Trophoblast cell (in vitro differentiated cells and primary cell): ENCODE measurements at regions not wholly inside any gene's neighbourhood (a gene's known extent, or its start where the extent isn't known, plus 50 kb on each side); places are given as distances from the start of the nearest gene placed in this dataset.
"Not testable (repeated sequence)": the region's sequence is repeated elsewhere in the genome, so short reads cannot be mapped to it uniquely, and the experiment has no call there.

Experiments used
- DNase-seq, 2 donors: peaks; one replicate each; pipeline ENCODE4 v3.0.0-alpha.2; 2016
- H2AFZ ChIP-seq: 2 replicates; pipeline ENCODE4 v1.6.1; 2013; ENCODE audit warnings: low read length, moderate library complexity, mild to moderate bottlenecking; ENCODE audit not compliant: insufficient read depth, poor library complexity
- H2AK5ac ChIP-seq: 2 replicates; pipeline ENCODE4 v1.6.1; 2013; ENCODE audit warnings: mild to moderate bottlenecking, low read length
- H2BK120ac ChIP-seq: 2 replicates; pipeline ENCODE4 v1.6.1; 2013; ENCODE audit warnings: low read length, mild to moderate bottlenecking, moderate library complexity; ENCODE audit not compliant: insufficient read depth, poor library complexity
- H2BK12ac ChIP-seq: 2 replicates; pipeline ENCODE4 v1.6.1; 2013; ENCODE audit warnings: mild to moderate bottlenecking, low read length, moderate library complexity
- H2BK5ac ChIP-seq: 2 replicates; pipeline ENCODE4 v1.6.1; 2013; ENCODE audit warnings: low read length, low read depth, moderate library complexity, mild to moderate bottlenecking; ENCODE audit not compliant: poor library complexity
- H3K14ac ChIP-seq: 2 replicates; pipeline ENCODE4 v1.6.1; 2013; ENCODE audit warnings: mild to moderate bottlenecking, low read length
- H3K18ac ChIP-seq: 2 replicates; pipeline ENCODE4 v1.6.1; 2013; ENCODE audit warnings: mild to moderate bottlenecking, low read length
- H3K23ac ChIP-seq: 2 replicates; pipeline ENCODE4 v1.6.1; 2013; ENCODE audit warnings: low read length
- H3K27ac ChIP-seq: 2 replicates; pipeline ENCODE4 v1.5.1; 2013; ENCODE audit warnings: low read depth, mild to moderate bottlenecking, inconsistent platforms, low read length, moderate library complexity
- H3K27me3 ChIP-seq: 2 replicates; pipeline ENCODE4 v1.6.1; 2013; ENCODE audit warnings: inconsistent platforms, mild to moderate bottlenecking, low read length, moderate library complexity; ENCODE audit not compliant: insufficient read depth
- H3K36me3 ChIP-seq, 2 experiments: 1 replicate in 1 of 2; 2 replicates in 1 of 2; pipeline ENCODE4 v1.6.1; 2013; ENCODE audit warnings: low read length in 2 of 2, mild to moderate bottlenecking in 2 of 2, moderate library complexity in 1 of 2; ENCODE audit not compliant: insufficient read depth in 2 of 2, control insufficient read depth in 1 of 2
- H3K4ac ChIP-seq: 2 replicates; pipeline ENCODE4 v1.6.1; 2013; ENCODE audit warnings: low read depth, mild to moderate bottlenecking, low read length, moderate library complexity
- H3K4me1 ChIP-seq, 2 experiments: 1 replicate in 1 of 2; 2 replicates in 1 of 2; pipeline ENCODE4 v1.6.1; 2013; ENCODE audit warnings: low read length in 2 of 2, mild to moderate bottlenecking in 2 of 2, moderate library complexity in 1 of 2; ENCODE audit not compliant: insufficient read depth in 2 of 2, control insufficient read depth in 1 of 2
- H3K4me2 ChIP-seq: 2 replicates; pipeline ENCODE4 v1.6.1; 2013; ENCODE audit warnings: inconsistent platforms, mild to moderate bottlenecking, low read length, moderate library complexity
- H3K4me3 ChIP-seq: 2 replicates; pipeline ENCODE4 v1.5.1; 2013; ENCODE audit warnings: mild to moderate bottlenecking, low read depth, low read length, inconsistent platforms
- H3K79me1 ChIP-seq: one replicate; pipeline ENCODE4 v1.6.1; 2013; ENCODE audit warnings: low read length
- H3K79me2 ChIP-seq: 2 replicates; pipeline ENCODE4 v1.6.1; 2013; ENCODE audit warnings: low read length, mild to moderate bottlenecking; ENCODE audit not compliant: control insufficient read depth, insufficient read depth, poor library complexity
- H3K9ac ChIP-seq: 2 replicates; pipeline ENCODE4 v1.6.1; 2013; ENCODE audit warnings: mild to moderate bottlenecking, low read length
- H3K9me3 ChIP-seq: 2 replicates; pipeline ENCODE4 v1.6.1; 2013; ENCODE audit warnings: low read depth, mild to moderate bottlenecking, control low read depth, inconsistent platforms, low read length; ENCODE audit not compliant: insufficient read depth
- H4K12ac ChIP-seq: 2 replicates; pipeline ENCODE4 v1.6.1; 2013; ENCODE audit warnings: low read depth, mild to moderate bottlenecking, low read length, moderate library complexity
- H4K8ac ChIP-seq: 2 replicates; pipeline ENCODE4 v1.6.1; 2013; ENCODE audit warnings: low read depth, mild to moderate bottlenecking, low read length, moderate library complexity
- H4K91ac ChIP-seq: one replicate; pipeline ENCODE4 v1.6.1; 2013; ENCODE audit warnings: low read depth, mild to moderate bottlenecking, low read length, moderate library complexity
- WGBS: extraction: QIAGEN DNeasy Blood & Tissue Kit; methylation state at CpG from one replicate; pipeline ENCODE4 v1.1.7; 2013; ENCODE audit warnings: missing lambda C conversion rate; ENCODE audit not compliant: insufficient read length, insufficient coverage; ENCODE audit errors: extremely low coverage; 5-methylcytosine and 5-hydroxymethylcytosine counted together

GRCh38 chr4:140222171-140222570 lies 68.2 kb upstream of the MAML3 start:
- H2AFZ ChIP-seq = no peak overlapping the region
- no peak overlapping the region for H3K4me3 ChIP-seq
- H3K14ac ChIP-seq = no peak overlapping the region
- H3K27ac ChIP-seq = no peak overlapping the region
- H3K4ac ChIP-seq = no peak overlapping the region
- H3K79me2 ChIP-seq = no peaks in the 10 kb centered on the region
- H3K9ac ChIP-seq = no peak overlapping the region
- peaks cover 8% of the 10 kb centered on the region for H3K79me1 ChIP-seq
- H3K23ac ChIP-seq = no peak overlapping the region
- no peaks in the 10 kb centered on the region for H3K9me3 ChIP-seq
- no peak overlapping the region for H2BK12ac ChIP-seq
- no peak overlapping the region for H2BK120ac ChIP-seq
- no peak overlapping the region for H4K8ac ChIP-seq
- no peaks in the 10 kb centered on the region for H3K36me3 ChIP-seq
- no peaks in the 10 kb centered on the region for H3K27me3 ChIP-seq
- H4K91ac ChIP-seq = no peak overlapping the region
- H2BK5ac ChIP-seq = no peak overlapping the region
- no peak for DNase-seq
- no peak overlapping the region for H2AK5ac ChIP-seq
- H3K4me1 ChIP-seq = peaks cover 0 to 3% of the 10 kb centered on the region in 2 experiments
- H4K12ac ChIP-seq = no peak overlapping the region
- no peak overlapping the region for H3K18ac ChIP-seq
- no peak overlapping the region for H3K4me2 ChIP-seq

GRCh38 chr4:140220058-140220457 lies 66.1 kb upstream of the MAML3 start:
- H3K79me1 ChIP-seq = peaks cover 8% of the 10 kb centered on the region
- no peak overlapping the region for H2BK12ac ChIP-seq
- DNase-seq = no peak
- no peak overlapping the region for H3K4ac ChIP-seq
- H4K91ac ChIP-seq = no peak overlapping the region
- no peak overlapping the region for H2AFZ ChIP-seq
- H3K9me3 ChIP-seq = no peaks in the 10 kb centered on the region
- H3K9ac ChIP-seq = no peak overlapping the region
- H3K36me3 ChIP-seq = no peaks in the 10 kb centered on the region
- H3K27me3 ChIP-seq = no peaks in the 10 kb centered on the region
- H2BK120ac ChIP-seq = no peak overlapping the region
- H3K23ac ChIP-seq = no peak overlapping the region
- no peak overlapping the region for H3K4me3 ChIP-seq
- H3K14ac ChIP-seq = no peak overlapping the region
- no peak overlapping the region for H3K27ac ChIP-seq
- no peak overlapping the region for H2AK5ac ChIP-seq
- no peak overlapping the region for H3K18ac ChIP-seq
- H3K4me1 ChIP-seq = peaks cover 0 to 3% of the 10 kb centered on the region in 2 experiments
- no peak overlapping the region for H3K4me2 ChIP-seq
- H4K12ac ChIP-seq = no peak overlapping the region
- WGBS = no CpG with 5 or more reads among the region's 2 CpGs
- H4K8ac ChIP-seq = no peak overlapping the region
- H3K79me2 ChIP-seq = no peaks in the 10 kb centered on the region
- no peak overlapping the region for H2BK5ac ChIP-seq

- Histone ChIP-seq H2BK5ac (no peak overlapping the region), H2AK5ac (no peak overlapping the region), H4K12ac (no peak overlapping the region), H4K8ac (no peak overlapping the region), H2BK12ac (no peak overlapping the region), H3K27me3 (no peaks in the 10 kb centered on the region), H3K79me1 (peaks cover 8% of the 10 kb centered on the region), H2BK120ac (no peak overlapping the region), H3K4me2 (no peak overlapping the region), H3K4me1 (peaks cover 0 to 3% of the 10 kb centered on the region in 2 experiments), H3K9me3 (no peaks in the 10 kb centered on the region), H3K14ac (no peak overlapping the region), H3K18ac (no peak overlapping the region), H2AFZ (no peak overlapping the region), H3K79me2 (no peaks in the 10 kb centered on the region), H3K23ac (no peak overlapping the region), H3K36me3 (no peaks in the 10 kb centered on the region), H3K9ac (no peak overlapping the region), H3K27ac (no peak overlapping the region), H3K4ac (no peak overlapping the region), H4K91ac (no peak overlapping the region), H3K4me3 (no peak overlapping the region)
- no peak for DNase-seq
- no CpG with 5 or more reads among the region's 2 CpGs for WGBS
Observed at GRCh38 chr4:140219567-140219966, 65.6 kb upstream of the MAML3 start.

- not testable (repeated sequence) for H2AK5ac ChIP-seq, H3K23ac ChIP-seq, H3K79me2 ChIP-seq, H3K4me2 ChIP-seq, H2BK5ac ChIP-seq, H3K4me3 ChIP-seq, H3K36me3 ChIP-seq, DNase-seq, H3K79me1 ChIP-seq, H4K12ac ChIP-seq, H3K4me1 ChIP-seq, H3K14ac ChIP-seq, H3K9me3 ChIP-seq, H3K4ac ChIP-seq, H4K91ac ChIP-seq, H3K27me3 ChIP-seq, H2AFZ ChIP-seq, H3K27ac ChIP-seq, H3K9ac ChIP-seq, H2BK12ac ChIP-seq, H4K8ac ChIP-seq, H3K18ac ChIP-seq
- WGBS = no CpG with 5 or more reads among the region's 5 CpGs
- H2BK120ac ChIP-seq = peak overlapping the region; percentile 51
Observed at GRCh38 chr4:140219070-140219469, 65.1 kb upstream of the MAML3 start.
